ENCODE measurements at regions not wholly inside any gene's neighbourhood (a gene's known extent, or its start where the extent isn't known, plus 50 kb on each side); places are given as distances from the start of the nearest gene placed in this dataset.

GRCh38 chr5:106566031-106566430 is 1104.7 kb downstream of the EFNA5 start:
- Mint-ChIP-seq H3K4me3 (ENCODE audit: low read depth, unreplicated experiment) (no peak overlapping the region), H3K36me3 (ENCODE audit: insufficient read depth, unreplicated experiment) (no peaks in the 10 kb centered on the region), H3K27me3 (ENCODE audit: unreplicated experiment) (no peaks in the 10 kb centered on the region), H3K4me1 (ENCODE audit: low read depth, unreplicated experiment) (no peaks in the 10 kb centered on the region), H3K9me3 (ENCODE audit: low read depth, unreplicated experiment) (peaks cover 6% of the 10 kb centered on the region), H3K27ac (ENCODE audit: unreplicated experiment) (no peak overlapping the region)
- DNase-seq = no peak
- no TSS peak for BruUV-seq (replicated peaks)
- TF ChIP-seq CTCF (IDR thresholded peaks at IDR 0.05; ENCODE audit: unreplicated experiment) = no peak
- intact Hi-C loops (cut with micrococcal nuclease; ENCODE audit: unreplicated experiment) = no loop called here
- CTCF ChIA-PET = no interaction called here

GRCh38 chr5:106545325-106545724 is 1125.4 kb downstream of the EFNA5 start:
- no peak for DNase-seq
- Mint-ChIP-seq H3K4me3 (ENCODE audit: low read depth, unreplicated experiment) (no peak overlapping the region), H3K27ac (ENCODE audit: unreplicated experiment) (no peak overlapping the region), H3K36me3 (ENCODE audit: insufficient read depth, unreplicated experiment) (no peaks in the 10 kb centered on the region), H3K4me1 (ENCODE audit: low read depth, unreplicated experiment) (no peaks in the 10 kb centered on the region), H3K9me3 (ENCODE audit: low read depth, unreplicated experiment) (peaks cover 10% of the 10 kb centered on the region), H3K27me3 (ENCODE audit: unreplicated experiment) (no peaks in the 10 kb centered on the region)
- no peak for TF ChIP-seq CTCF (IDR thresholded peaks at IDR 0.05; ENCODE audit: unreplicated experiment)
- no TSS peak for BruUV-seq (replicated peaks)
- CTCF ChIA-PET = no interaction called here
- intact Hi-C loops (cut with micrococcal nuclease; ENCODE audit: unreplicated experiment) = no loop called here

GRCh38 chr5:106543330-106543729 is 1127.4 kb downstream of the EFNA5 start:
- no peaks in the 10 kb centered on the region for H3K36me3 Mint-ChIP-seq (ENCODE audit: insufficient read depth, unreplicated experiment)
- H3K9me3 Mint-ChIP-seq (ENCODE audit: low read depth, unreplicated experiment) = peaks cover 16% of the 10 kb centered on the region
- no peak for DNase-seq
- TF ChIP-seq CTCF (IDR thresholded peaks at IDR 0.05; ENCODE audit: unreplicated experiment) = no peak
- no TSS peak for BruUV-seq (replicated peaks)
- no peak overlapping the region for H3K27ac Mint-ChIP-seq (ENCODE audit: unreplicated experiment)
- intact Hi-C loops (cut with micrococcal nuclease; ENCODE audit: unreplicated experiment) = no loop called here
- H3K27me3 Mint-ChIP-seq (ENCODE audit: unreplicated experiment) = no peaks in the 10 kb centered on the region
- no peak overlapping the region for H3K4me3 Mint-ChIP-seq (ENCODE audit: low read depth, unreplicated experiment)
- H3K4me1 Mint-ChIP-seq (ENCODE audit: low read depth, unreplicated experiment) = no peaks in the 10 kb centered on the region
- CTCF ChIA-PET = no interaction called here

GRCh38 chr5:106530150-106530549 is 1140.6 kb downstream of the EFNA5 start:
- intact Hi-C loops (cut with micrococcal nuclease; ENCODE audit: unreplicated experiment) = no loop called here
- DNase-seq = no peak
- CTCF ChIA-PET = no interaction called here
- H3K4me1 Mint-ChIP-seq (ENCODE audit: low read depth, unreplicated experiment) = no peaks in the 10 kb centered on the region
- no peak overlapping the region for H3K27ac Mint-ChIP-seq (ENCODE audit: unreplicated experiment)
- TF ChIP-seq CTCF (IDR thresholded peaks at IDR 0.05; ENCODE audit: unreplicated experiment) = no peak
- no peaks in the 10 kb centered on the region for H3K27me3 Mint-ChIP-seq (ENCODE audit: unreplicated experiment)
- no peak overlapping the region for H3K4me3 Mint-ChIP-seq (ENCODE audit: low read depth, unreplicated experiment)
- BruUV-seq (replicated peaks) = no TSS peak
- peaks cover 3% of the 10 kb centered on the region for H3K9me3 Mint-ChIP-seq (ENCODE audit: low read depth, unreplicated experiment)
- H3K36me3 Mint-ChIP-seq (ENCODE audit: insufficient read depth, unreplicated experiment) = no peaks in the 10 kb centered on the region

GRCh38 chr5:106525438-106525837 is 1145.3 kb downstream of the EFNA5 start:
- Mint-ChIP-seq H3K27ac (ENCODE audit: unreplicated experiment) (no peak overlapping the region), H3K27me3 (ENCODE audit: unreplicated experiment) (no peaks in the 10 kb centered on the region), H3K4me1 (ENCODE audit: low read depth, unreplicated experiment) (peaks cover 8% of the 10 kb centered on the region), H3K9me3 (ENCODE audit: low read depth, unreplicated experiment) (no peaks in the 10 kb centered on the region), H3K36me3 (ENCODE audit: insufficient read depth, unreplicated experiment) (no peaks in the 10 kb centered on the region), H3K4me3 (ENCODE audit: low read depth, unreplicated experiment) (no peak overlapping the region)
- intact Hi-C loops (cut with micrococcal nuclease; ENCODE audit: unreplicated experiment) = no loop called here
- TF ChIP-seq CTCF (IDR thresholded peaks at IDR 0.05; ENCODE audit: unreplicated experiment) = no peak
- DNase-seq = no peak
- CTCF ChIA-PET = no interaction called here
- BruUV-seq (replicated peaks) = no TSS peak

All from Calu3 (cell line).